Pancreas (tissue), 10 donors: ENCODE measurements at regions not wholly inside any gene's neighbourhood (a gene's known extent, or its start where the extent isn't known, plus 50 kb on each side); places are given as distances from the start of the nearest gene placed in this dataset.
A peak's percentile ranks its signal among the peaks of the same experiment; 100 is the strongest.

Experiments used
- ATAC-seq, 4 donors: fragments of 200-7000 bp; cut with Tn5 transposase; one replicate each; pipeline versions ENCODE4 v1.8.0 to v1.9.1; 2020; ENCODE audit warnings: mild to moderate bottlenecking in 4 of 4, moderate library complexity in 4 of 4
- DNase-seq, 6 donors: peaks; one replicate each; pipeline ENCODE4 v3.0.0-alpha.2; 2020
- FAIRE-seq: peaks from 2 replicates; lab custom pipeline; 2012; peaks lifted over from hg19 to GRCh38; lab: Jason Lieb, UNC
- H3K27ac ChIP-seq, 4 donors: fragments of 200-600 bp; sonication (generic); 1 replicate in 3 of 4; 2 replicates in 1 of 4; pipeline versions ENCODE4 v1.5.0 to v1.8.0; 2020
- H3K27me3 ChIP-seq, 4 donors: fragments of 200-600 bp; one replicate each; pipeline ENCODE4 v1.8.0; 2021
- H3K36me3 ChIP-seq, 3 donors: fragments of 200-600 bp; sonication (generic) in 1 of 3; one replicate each; pipeline versions ENCODE4 v1.5.0 to v1.8.0; 2020 to 2021
- H3K4me1 ChIP-seq, 3 donors: fragments of 200-600 bp; one replicate each; pipeline ENCODE4 v1.8.0; 2021
- H3K4me3 ChIP-seq, 4 donors: fragments of 200-600 bp; sonication (generic) in 2 of 4; one replicate each; pipeline versions ENCODE4 v1.5.0 to v1.8.0; 2020 to 2021
- H3K9me3 ChIP-seq, 4 donors: fragments of 200-600 bp; one replicate each; pipeline ENCODE4 v1.8.0; 2021
- WGBS, 2 donors: extraction: QIAGEN DNeasy Blood & Tissue Kit; methylation state at CpG; one replicate each; pipeline ENCODE4 v1.1.7; 2013; 5-methylcytosine and 5-hydroxymethylcytosine counted together
- intact Hi-C, 3 donors: fragments of 100-400 bp; cut with DNase I; formaldehyde crosslinking; loops; one replicate each; pipeline versions ENCODE4 v1.11.1 to v1.14.2; 2022
- TF ChIP-seq, protein P1 (sequence below), 4 donors: fragments of 200-600 bp; sonication (generic) in 3 of 4; IDR thresholded peaks; one replicate each; pipeline versions ENCODE4 v1.5.0 to v1.8.0; 2021; ENCODE audit warnings: antibody characterized with exemption in 4 of 4
- donor health status: healthy with polysubstance abuse.
- donor health status: DM: no; HTN: no; CAD: no; lungs with moderate emphysema.
- donor health status: DM: no; HTN: no; CAD: no.
- donor health status: control.
- donor health status: control.
- donor health status: Bipolar disorder and iron deficiency.
- donor health status: DM: yes; HTN: yes; CAD: no.
- donor health status: DM: no; HTN: no; CAD: no.
- donor health status: DM: no; HTN: no; CAD: no.
- donor health status: DM: yes; HTN: yes; CAD: no.

DNA sequence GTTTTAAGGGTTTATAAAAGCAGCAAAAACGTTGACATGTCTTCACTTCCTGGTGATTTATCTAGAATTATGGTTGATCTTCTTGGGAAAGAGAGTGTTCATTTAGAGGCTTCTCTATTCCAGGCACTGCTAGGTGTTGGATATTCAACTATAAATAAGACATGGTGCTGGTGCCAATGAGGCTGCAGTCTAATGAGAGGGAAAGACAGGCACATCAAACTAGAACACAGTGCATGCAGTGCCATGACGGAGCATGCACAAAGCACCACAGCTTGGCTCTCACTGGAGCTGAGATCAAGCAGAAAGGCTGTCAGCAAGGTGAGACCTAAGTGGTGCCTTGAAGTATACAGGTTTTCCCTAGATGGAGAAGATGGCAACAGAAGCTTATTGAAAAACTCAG is 126.5 kb downstream of the RMI1 start:
- ATAC-seq: no peak
- Histone ChIP-seq H3K36me3 (no peaks in the 10 kb centered on the region), H3K27ac (no peak overlapping the region), H3K9me3 (no peaks in the 10 kb centered on the region), H3K4me3 (no peak overlapping the region), H3K27me3 (peaks cover 0 to 6% (median 0%) of the 10 kb centered on the region in 4 donors), H3K4me1 (no peaks in the 10 kb centered on the region)
- 62% methylated on average over 2 of the region's 2 CpGs for WGBS, 2 donors
- TF ChIP-seq, protein P1, sequence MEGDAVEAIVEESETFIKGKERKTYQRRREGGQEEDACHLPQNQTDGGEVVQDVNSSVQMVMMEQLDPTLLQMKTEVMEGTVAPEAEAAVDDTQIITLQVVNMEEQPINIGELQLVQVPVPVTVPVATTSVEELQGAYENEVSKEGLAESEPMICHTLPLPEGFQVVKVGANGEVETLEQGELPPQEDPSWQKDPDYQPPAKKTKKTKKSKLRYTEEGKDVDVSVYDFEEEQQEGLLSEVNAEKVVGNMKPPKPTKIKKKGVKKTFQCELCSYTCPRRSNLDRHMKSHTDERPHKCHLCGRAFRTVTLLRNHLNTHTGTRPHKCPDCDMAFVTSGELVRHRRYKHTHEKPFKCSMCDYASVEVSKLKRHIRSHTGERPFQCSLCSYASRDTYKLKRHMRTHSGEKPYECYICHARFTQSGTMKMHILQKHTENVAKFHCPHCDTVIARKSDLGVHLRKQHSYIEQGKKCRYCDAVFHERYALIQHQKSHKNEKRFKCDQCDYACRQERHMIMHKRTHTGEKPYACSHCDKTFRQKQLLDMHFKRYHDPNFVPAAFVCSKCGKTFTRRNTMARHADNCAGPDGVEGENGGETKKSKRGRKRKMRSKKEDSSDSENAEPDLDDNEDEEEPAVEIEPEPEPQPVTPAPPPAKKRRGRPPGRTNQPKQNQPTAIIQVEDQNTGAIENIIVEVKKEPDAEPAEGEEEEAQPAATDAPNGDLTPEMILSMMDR (IDR thresholded peaks at IDR 0.05): no peak
- intact Hi-C loops: no loop called here
- DNase-seq: no peak
- FAIRE-seq: no peak

GRCh38 chr9:84107995-84108394 is 127.4 kb downstream of the RMI1 start:
- no peak for DNase-seq
- Histone ChIP-seq H3K9me3 (no peaks in the 10 kb centered on the region), H3K27ac (no peak overlapping the region), H3K36me3 (no peaks in the 10 kb centered on the region), H3K27me3 (peaks cover 0 to under 1% (median 0%) of the 10 kb centered on the region in 4 donors), H3K4me1 (no peaks in the 10 kb centered on the region), H3K4me3 (no peak overlapping the region)
- no peak for ATAC-seq
- FAIRE-seq: no peak
- TF ChIP-seq, protein P1 (IDR thresholded peaks at IDR 0.05): no peak
- intact Hi-C loops: no loop called here
- WGBS, 2 donors: 13 to 18% methylated on average over 1 of the region's 1 CpG

DNA sequence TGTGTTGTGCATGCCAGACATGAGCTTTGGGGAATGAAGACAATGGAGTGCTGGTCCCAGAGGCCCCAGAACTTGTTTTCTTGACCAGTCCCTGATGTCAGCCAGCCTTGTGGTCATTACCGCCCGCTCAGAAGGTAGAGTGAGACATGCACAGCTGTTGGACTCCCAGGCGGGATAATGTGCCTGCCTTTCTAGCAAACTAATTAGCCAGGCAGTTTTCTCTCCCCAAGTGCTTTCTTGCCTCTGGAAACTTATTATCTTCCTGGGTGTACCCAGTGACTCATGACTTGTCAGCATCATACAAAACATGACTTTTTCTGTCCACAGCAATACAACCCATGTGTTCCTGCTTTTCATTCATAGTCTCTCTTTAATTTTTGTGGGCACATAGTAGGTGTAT is 131.1 kb downstream of the RMI1 start:
- DNase-seq: no peak
- Histone ChIP-seq H3K36me3 (no peaks in the 10 kb centered on the region), H3K4me3 (no peak overlapping the region), H3K4me1 (no peaks in the 10 kb centered on the region), H3K9me3 (no peaks in the 10 kb centered on the region), H3K27ac (no peak overlapping the region), H3K27me3 (no peaks in the 10 kb centered on the region)
- FAIRE-seq: no peak
- ATAC-seq: no peak
- TF ChIP-seq, protein P1 (IDR thresholded peaks at IDR 0.05): no peak
- WGBS, 2 donors: 78 to 81% methylated on average over 3 of the region's 3 CpGs
- intact Hi-C loops: no loop called here

DNA sequence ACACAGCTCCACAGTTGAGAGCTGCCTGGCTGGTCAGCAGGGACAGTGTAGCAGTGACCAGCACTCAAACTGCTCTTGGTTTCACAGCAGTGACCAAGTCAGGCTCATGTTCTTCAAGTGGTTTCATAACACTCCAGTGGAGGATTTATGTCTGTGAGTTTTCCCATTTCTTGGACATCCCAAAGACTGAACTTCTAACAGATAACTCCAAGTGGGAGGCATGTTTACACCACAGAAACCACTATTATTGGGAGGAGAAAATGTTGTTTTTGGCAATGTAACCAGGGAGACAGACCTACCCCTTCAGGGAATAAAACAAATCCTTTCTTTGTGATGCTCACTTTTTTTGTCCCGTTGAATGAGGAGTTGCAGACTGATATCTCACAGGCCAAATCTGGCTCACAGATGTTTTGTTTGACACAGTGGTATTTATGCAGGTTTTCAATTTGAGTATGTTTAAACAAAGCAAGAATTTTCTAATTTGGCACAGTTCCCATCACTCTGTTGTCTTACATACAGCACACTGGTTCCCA is 141.5 kb downstream of the RMI1 start:
- Histone ChIP-seq H3K36me3 (no peaks in the 10 kb centered on the region), H3K27me3 (no peaks in the 10 kb centered on the region), H3K9me3 (no peaks in the 10 kb centered on the region), H3K27ac (no peak overlapping the region), H3K4me1 (no peaks in the 10 kb centered on the region), H3K4me3 (no peak overlapping the region)
- FAIRE-seq: no peak
- TF ChIP-seq, protein P1 (IDR thresholded peaks at IDR 0.05): no peak
- ATAC-seq: peak in 2 of 4 donors; percentile 14 to 30
- intact Hi-C loops: no loop called here
- WGBS, 2 donors: 48 to 52% methylated on average over 1 of the region's 1 CpG
- DNase-seq: no peak

DNA sequence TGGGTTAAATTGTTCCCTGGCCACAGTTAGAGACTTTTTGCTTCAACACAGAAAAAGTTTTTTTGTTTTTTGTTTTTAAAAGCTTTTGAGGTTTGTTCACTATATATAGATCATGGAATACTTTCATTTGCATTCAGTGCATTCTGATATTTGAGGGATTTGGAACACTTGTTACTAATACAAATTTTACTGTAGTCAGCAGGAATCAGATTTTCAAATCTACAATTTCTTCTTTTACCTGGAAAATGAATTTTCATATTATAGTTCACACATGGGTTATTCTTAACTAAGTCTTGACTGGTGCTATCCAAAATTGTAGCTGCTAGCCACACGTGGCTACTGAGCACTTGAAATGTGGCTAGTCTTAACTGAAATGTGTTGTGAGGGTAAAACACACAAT is 142.0 kb downstream of the RMI1 start:
- intact Hi-C loops: no loop called here
- no peak overlapping the region for H3K27ac ChIP-seq
- ATAC-seq (no peak), FAIRE-seq (no peak), DNase-seq (no peak)
- TF ChIP-seq, protein P1 (IDR thresholded peaks at IDR 0.05): no peak
- H3K4me3 ChIP-seq: no peak overlapping the region
- no peaks in the 10 kb centered on the region for H3K36me3 ChIP-seq
- no peaks in the 10 kb centered on the region for H3K9me3 ChIP-seq
- WGBS, 2 donors: 79 to 85% methylated on average over 1 of the region's 1 CpG
- no peaks in the 10 kb centered on the region for H3K4me1 ChIP-seq
- H3K27me3 ChIP-seq: no peaks in the 10 kb centered on the region
